PC-3 (cell line): ENCODE measurements at regions not wholly inside any gene's neighbourhood (a gene's known extent, or its start where the extent isn't known, plus 50 kb on each side); places are given as distances from the start of the nearest gene placed in this dataset.

Experiments used
- ATAC-seq: fragments of 200-7000 bp; cut with Tn5 transposase; 2 replicates; pipeline ENCODE4 v1.9.1; 2020; ENCODE audit warnings: mild to moderate bottlenecking, moderate library complexity
- BruUV-seq: library from RNA; stranded (reverse); fragments of 400-500 nt; replicated peaks from 2 replicates; lab custom pipeline; 2021; lab: Mats Ljungman, UMichigan
- CTCF ChIA-PET: fragments of 300-600 bp; sonication (Branson Sonifier 250); formaldehyde crosslinking; loops from one replicate; lab custom pipeline; 2022; ENCODE audit warnings: antibody characterized with exemption; lab: Charles Lee
- POLR2A ChIA-PET: fragments of 300-600 bp; sonication (Branson Sonifier 250); formaldehyde crosslinking; loops from one replicate; lab custom pipeline; 2022; ENCODE audit warnings: antibody characterized with exemption; ENCODE audit not compliant: unreplicated experiment; lab: Charles Lee
- DNase-seq: peaks from one replicate; pipeline ENCODE4 v3.0.0-alpha.2; 2015
- H2AFZ ChIP-seq: fragments of 300-600 bp; sonication (generic); 2 replicates; pipeline ENCODE4 v1.6.0; 2016; ENCODE audit warnings: antibody characterized with exemption, low read length
- H3F3A ChIP-seq: fragments of 300-600 bp; sonication (generic); one replicate; pipeline ENCODE4 v1.6.0; 2017; ENCODE audit warnings: antibody characterized with exemption, low read length, control low read depth, mild to moderate bottlenecking; ENCODE audit not compliant: unreplicated experiment
- H3K27ac ChIP-seq: fragments of 300-600 bp; sonication (generic); 2 replicates; pipeline ENCODE4 v1.5.1; 2016; ENCODE audit warnings: mild to moderate bottlenecking, low read length
- H3K27me3 ChIP-seq: fragments of 300-600 bp; sonication (generic); 2 replicates; pipeline ENCODE4 v1.6.1; 2016; ENCODE audit warnings: low read length, mixed read lengths
- H3K36me3 ChIP-seq: fragments of 300-600 bp; sonication (generic); 2 replicates; pipeline ENCODE4 v1.6.1; 2016; ENCODE audit warnings: low read depth, mixed run types, low read length, mixed read lengths
- H3K4me1 ChIP-seq: fragments of 300-600 bp; sonication (generic); 2 replicates; pipeline ENCODE4 v1.5.1; 2016; ENCODE audit warnings: low read length; ENCODE audit not compliant: insufficient read depth
- H3K4me2 ChIP-seq: fragments of 300-600 bp; sonication (generic); 2 replicates; pipeline ENCODE4 v1.6.0; 2016; ENCODE audit warnings: low read length
- H3K4me3 ChIP-seq: fragments of 300-600 bp; sonication (generic); 2 replicates; pipeline ENCODE4 v1.5.1; 2016; ENCODE audit warnings: mild to moderate bottlenecking, low read length, mixed read lengths
- H3K79me2 ChIP-seq: fragments of 300-600 bp; sonication (generic); 2 replicates; pipeline ENCODE4 v1.6.1; 2017; ENCODE audit warnings: low read length, mixed read lengths
- H3K9ac ChIP-seq: fragments of 300-600 bp; sonication (generic); 2 replicates; pipeline ENCODE4 v1.6.0; 2016; ENCODE audit warnings: mild to moderate bottlenecking, low read length
- H3K9me2 ChIP-seq: fragments of 300-600 bp; sonication (generic); replicated peaks from 2 replicates; pipeline ENCODE4 v1.6.1; 2016; ENCODE audit warnings: mixed run types, low read length, mixed read lengths
- H3K9me3 ChIP-seq: fragments of 300-600 bp; sonication (generic); 2 replicates; pipeline ENCODE4 v1.6.1; 2016; ENCODE audit warnings: low read length, mixed read lengths
- H4K20me1 ChIP-seq: fragments of 300-600 bp; sonication (generic); 2 replicates; pipeline ENCODE4 v1.6.1; 2016; ENCODE audit warnings: low read length, mixed read lengths
- EZH2 ChIP-seq: fragments of 300-600 bp; sonication (generic); IDR thresholded peaks from one replicate; pipeline ENCODE4 v1.6.1; 2017; ENCODE audit warnings: antibody characterized with exemption, mild to moderate bottlenecking, low read length; ENCODE audit not compliant: unreplicated experiment
- EZH2phosphoT487 ChIP-seq: fragments of 300-600 bp; sonication (generic); IDR thresholded peaks from 2 replicates; pipeline ENCODE4 v1.6.1; 2018; ENCODE audit warnings: mild to moderate bottlenecking, antibody characterized with exemption, low read length, borderline replicate concordance
- intact Hi-C: fragments of 100-400 bp; cut with micrococcal nuclease; formaldehyde crosslinking; loops from 2 replicates; pipeline ENCODE4 v1.9.0; 2023
- TF ChIP-seq, protein P1 (sequence below): fragments of 300-600 bp; sonication (generic); conservative IDR thresholded peaks from 2 replicates; pipeline ENCODE4 v1.5.1; 2017; ENCODE audit warnings: antibody characterized with exemption, low read depth, mild to moderate bottlenecking, low read length

DNA sequence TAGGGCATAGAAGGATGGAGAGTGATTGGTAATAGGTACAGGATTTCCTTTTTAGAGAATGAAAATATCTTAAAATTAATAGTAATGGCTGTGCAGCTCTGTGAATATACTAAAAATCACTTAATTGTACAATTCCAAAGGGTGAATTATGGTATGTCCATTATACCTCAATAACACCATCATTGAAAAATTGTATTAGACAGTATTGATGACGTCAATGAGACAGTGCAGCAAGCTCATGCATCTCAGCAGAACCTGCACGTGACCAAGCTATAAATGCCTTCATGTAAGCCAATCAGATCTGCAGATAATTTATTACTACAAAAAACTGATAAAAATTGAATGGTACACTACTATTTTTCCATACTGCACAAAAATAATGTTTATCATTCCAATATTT, 354.4 kb upstream of the CDH19 start:
- Histone ChIP-seq H3K4me3 (no peak overlapping the region), H3K4me2 (no peak overlapping the region), H2AFZ (no peak overlapping the region), H3F3A (no peaks in the 10 kb centered on the region), H3K9me3 (no peaks in the 10 kb centered on the region), H3K36me3 (no peaks in the 10 kb centered on the region), H3K9me2 (no peaks in the 10 kb centered on the region), H3K27me3 (no peaks in the 10 kb centered on the region), H3K27ac (no peak overlapping the region), H3K79me2 (no peaks in the 10 kb centered on the region), H3K4me1 (no peaks in the 10 kb centered on the region), H4K20me1 (no peaks in the 10 kb centered on the region), H3K9ac (no peak overlapping the region)
- TF ChIP-seq EZH2 (no peak), EZH2phosphoT487 (no peak)
- TF ChIP-seq, protein P1, sequence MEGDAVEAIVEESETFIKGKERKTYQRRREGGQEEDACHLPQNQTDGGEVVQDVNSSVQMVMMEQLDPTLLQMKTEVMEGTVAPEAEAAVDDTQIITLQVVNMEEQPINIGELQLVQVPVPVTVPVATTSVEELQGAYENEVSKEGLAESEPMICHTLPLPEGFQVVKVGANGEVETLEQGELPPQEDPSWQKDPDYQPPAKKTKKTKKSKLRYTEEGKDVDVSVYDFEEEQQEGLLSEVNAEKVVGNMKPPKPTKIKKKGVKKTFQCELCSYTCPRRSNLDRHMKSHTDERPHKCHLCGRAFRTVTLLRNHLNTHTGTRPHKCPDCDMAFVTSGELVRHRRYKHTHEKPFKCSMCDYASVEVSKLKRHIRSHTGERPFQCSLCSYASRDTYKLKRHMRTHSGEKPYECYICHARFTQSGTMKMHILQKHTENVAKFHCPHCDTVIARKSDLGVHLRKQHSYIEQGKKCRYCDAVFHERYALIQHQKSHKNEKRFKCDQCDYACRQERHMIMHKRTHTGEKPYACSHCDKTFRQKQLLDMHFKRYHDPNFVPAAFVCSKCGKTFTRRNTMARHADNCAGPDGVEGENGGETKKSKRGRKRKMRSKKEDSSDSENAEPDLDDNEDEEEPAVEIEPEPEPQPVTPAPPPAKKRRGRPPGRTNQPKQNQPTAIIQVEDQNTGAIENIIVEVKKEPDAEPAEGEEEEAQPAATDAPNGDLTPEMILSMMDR, result no peak
- intact Hi-C loops, result no loop called here
- POLR2A ChIA-PET, result no interaction called here
- no TSS peak for BruUV-seq
- DNase-seq (no peak), ATAC-seq (no peak)
- CTCF ChIA-PET, result no interaction called here

DNA sequence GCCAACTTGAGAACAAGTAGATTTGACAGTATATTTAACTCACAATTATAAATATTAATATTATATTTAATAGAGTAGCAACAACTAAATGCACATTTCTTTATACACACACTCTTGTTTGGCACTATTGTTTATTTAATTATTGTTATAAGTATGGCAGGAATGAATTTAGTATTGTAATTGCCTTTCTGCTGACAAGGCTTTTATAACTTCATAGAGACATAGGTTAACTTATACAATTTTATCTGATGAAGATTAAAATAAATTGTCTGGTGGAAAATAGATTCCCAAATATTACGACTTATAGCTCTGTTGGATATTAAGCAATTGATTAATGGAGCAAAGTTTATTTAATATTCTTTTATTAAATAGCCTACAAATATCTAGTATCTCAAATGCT, 347.9 kb upstream of the CDH19 start:
- Histone ChIP-seq H3K27me3 (no peaks in the 10 kb centered on the region), H3K4me2 (no peak overlapping the region), H3K9me3 (no peaks in the 10 kb centered on the region), H3F3A (no peaks in the 10 kb centered on the region), H3K27ac (no peak overlapping the region), H3K4me1 (no peaks in the 10 kb centered on the region), H3K36me3 (no peaks in the 10 kb centered on the region), H4K20me1 (no peaks in the 10 kb centered on the region), H2AFZ (no peak overlapping the region), H3K9ac (no peak overlapping the region), H3K4me3 (no peak overlapping the region), H3K9me2 (no peaks in the 10 kb centered on the region), H3K79me2 (no peaks in the 10 kb centered on the region)
- ATAC-seq (no peak), DNase-seq (no peak)
- TF ChIP-seq EZH2, result no peak
- TF ChIP-seq, protein P1, result no peak
- intact Hi-C loops, result no loop called here
- ChIA-PET POLR2A (interaction anchor here (0.6 kb wide), 1 partner anchor 22 kb away, joined by 4 read pairs; no protein-coding TSS in a partner anchor), CTCF (no interaction called here)
- BruUV-seq, result no TSS peak

DNA sequence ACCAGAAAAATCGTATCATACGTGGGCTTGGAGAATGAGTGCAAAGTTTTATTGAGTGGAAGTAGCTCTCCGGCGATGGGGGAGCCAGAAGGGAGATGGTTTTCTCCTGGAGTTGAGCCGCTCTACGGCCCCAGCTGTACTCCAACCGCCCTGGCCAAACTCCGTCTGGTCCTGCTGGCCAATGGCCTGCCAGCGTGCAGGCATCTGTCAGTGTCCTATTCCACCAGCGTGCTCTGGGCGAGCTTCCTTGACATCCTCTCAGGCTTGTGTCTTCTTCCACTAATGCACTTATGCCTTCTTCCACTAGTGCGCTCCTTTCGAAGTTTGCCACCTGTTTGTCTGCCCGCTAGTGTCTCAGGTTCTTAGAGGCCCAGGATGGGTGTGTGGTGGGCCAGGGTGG, 345.5 kb upstream of the CDH19 start:
- intact Hi-C loops, result no loop called here
- Histone ChIP-seq H3K27ac (no peak overlapping the region), H2AFZ (no peak overlapping the region), H3K4me2 (no peak overlapping the region), H3K79me2 (no peaks in the 10 kb centered on the region), H3K36me3 (no peaks in the 10 kb centered on the region), H3K9ac (no peak overlapping the region), H3K4me3 (no peak overlapping the region), H3K9me3 (no peaks in the 10 kb centered on the region), H3K4me1 (no peaks in the 10 kb centered on the region), H3K9me2 (no peaks in the 10 kb centered on the region), H3F3A (no peaks in the 10 kb centered on the region), H3K27me3 (no peaks in the 10 kb centered on the region), H4K20me1 (no peaks in the 10 kb centered on the region)
- ATAC-seq (no peak), DNase-seq (no peak)
- ChIA-PET CTCF (no interaction called here), POLR2A (no interaction called here)
- no peak for TF ChIP-seq EZH2
- TF ChIP-seq, protein P1, result no peak
- no peak for TF ChIP-seq EZH2phosphoT487
- BruUV-seq, result no TSS peak
